ENCODE measurements at regions not wholly inside any gene's neighbourhood (a gene's known extent, or its start where the extent isn't known, plus 50 kb on each side); places are given as distances from the start of the nearest gene placed in this dataset.

- no peak overlapping the region for H3K27ac Mint-ChIP-seq
- WGBS (ENCODE audit: insufficient coverage): 81% methylated on average over 2 of the region's 9 CpGs
- no peaks in the 10 kb centered on the region for H3K36me3 Mint-ChIP-seq
- no peaks in the 10 kb centered on the region for H3K4me1 Mint-ChIP-seq
- H3K27me3 Mint-ChIP-seq: peaks cover 4 to 9% of the 10 kb centered on the region in 2 donors
- H3K9me3 Mint-ChIP-seq: no peaks in the 10 kb centered on the region
- no peak overlapping the region for H3K4me3 ChIP-seq (ENCODE audit: control insufficient read depth in 1 of 2, extremely low read depth in 1 of 2, low read length in 1 of 2)
- peaks cover 0 to 6% of the 10 kb centered on the region in 2 experiments for H3K27me3 ChIP-seq (replicated peaks in 1 of 2; ENCODE audit: control insufficient read depth in 2 of 2, extremely low read depth in 1 of 2, insufficient read depth in 2 of 2, low read length in 1 of 2)
- ATAC-seq (replicated peaks in 1 of 4) (no peak), DNase-seq (no peak)
- CTCF ChIA-PET: no interaction called here
- H3K27ac ChIP-seq (ENCODE audit: low read length): no peak overlapping the region
- no peak overlapping the region for H3K4me3 Mint-ChIP-seq
- no peaks in the 10 kb centered on the region for H3K9me3 ChIP-seq
- POLR2A ChIA-PET: no interaction called here
- H3K4me1 ChIP-seq (ENCODE audit: control insufficient read depth in 1 of 2, extremely low read depth in 1 of 2, insufficient read depth in 2 of 2, low read length in 2 of 2): no peaks in the 10 kb centered on the region
- no peaks in the 10 kb centered on the region for H3K36me3 ChIP-seq (ENCODE audit: control insufficient read depth in 2 of 2, extremely low read depth in 1 of 2, insufficient read depth in 1 of 2, low read length in 1 of 2)
These were observed 95.7 kb upstream of the VANGL1 start for GRCh38 chr1:115545791-115546733.

GRCh38 chr1:115545096-115545720 lies 96.6 kb upstream of the VANGL1 start:
- Mint-ChIP-seq H3K9me3 (no peaks in the 10 kb centered on the region), H3K36me3 (no peaks in the 10 kb centered on the region), H3K4me3 (no peak overlapping the region), H3K27ac (no peak overlapping the region), H3K4me1 (no peaks in the 10 kb centered on the region), H3K27me3 (peaks cover 0 to 9% of the 10 kb centered on the region in 2 donors)
- 74% methylated on average over 14 of the region's 15 CpGs for WGBS (ENCODE audit: insufficient coverage)
- Histone ChIP-seq H3K36me3 (ENCODE audit: control insufficient read depth in 2 of 2, extremely low read depth in 1 of 2, insufficient read depth in 1 of 2, low read length in 1 of 2) (no peaks in the 10 kb centered on the region), H3K4me3 (ENCODE audit: control insufficient read depth in 1 of 2, extremely low read depth in 1 of 2, low read length in 1 of 2) (no peak overlapping the region), H3K27me3 (replicated peaks in 1 of 2; ENCODE audit: control insufficient read depth in 2 of 2, extremely low read depth in 1 of 2, insufficient read depth in 2 of 2, low read length in 1 of 2) (peaks cover 0 to 7% of the 10 kb centered on the region in 2 experiments), H3K27ac (ENCODE audit: low read length) (no peak overlapping the region), H3K4me1 (ENCODE audit: control insufficient read depth in 1 of 2, extremely low read depth in 1 of 2, insufficient read depth in 2 of 2, low read length in 2 of 2) (no peaks in the 10 kb centered on the region), H3K9me3 (no peaks in the 10 kb centered on the region)
- POLR2A ChIA-PET: no interaction called here
- DNase-seq (no peak), ATAC-seq (replicated peaks in 1 of 4) (no peak)
- CTCF ChIA-PET: no interaction called here

- Histone ChIP-seq H3K9me3 (no peaks in the 10 kb centered on the region), H3K27ac (ENCODE audit: low read length) (no peak overlapping the region), H3K36me3 (ENCODE audit: control insufficient read depth in 2 of 2, extremely low read depth in 1 of 2, insufficient read depth in 1 of 2, low read length in 1 of 2) (no peaks in the 10 kb centered on the region), H3K27me3 (replicated peaks in 1 of 2; ENCODE audit: control insufficient read depth in 2 of 2, extremely low read depth in 1 of 2, insufficient read depth in 2 of 2, low read length in 1 of 2) (peaks cover 0 to 7% of the 10 kb centered on the region in 2 experiments), H3K4me1 (ENCODE audit: control insufficient read depth in 1 of 2, extremely low read depth in 1 of 2, insufficient read depth in 2 of 2, low read length in 2 of 2) (no peaks in the 10 kb centered on the region), H3K4me3 (ENCODE audit: control insufficient read depth in 1 of 2, extremely low read depth in 1 of 2, low read length in 1 of 2) (no peak overlapping the region)
- ChIA-PET CTCF (no interaction called here), POLR2A (no interaction called here)
- H3K27ac Mint-ChIP-seq: no peak overlapping the region
- no peak overlapping the region for H3K4me3 Mint-ChIP-seq
- no peaks in the 10 kb centered on the region for H3K36me3 Mint-ChIP-seq
- no peak for DNase-seq
- no peak for ATAC-seq (replicated peaks in 1 of 4)
- H3K4me1 Mint-ChIP-seq: no peaks in the 10 kb centered on the region
- H3K27me3 Mint-ChIP-seq: peaks cover 0 to 6% of the 10 kb centered on the region in 2 donors
- WGBS (ENCODE audit: insufficient coverage): 78% methylated on average over 2 of the region's 4 CpGs
- peaks cover 0 to 5% (median 0%) of the 10 kb centered on the region in 3 donors for H3K9me3 Mint-ChIP-seq
These were observed 97.6 kb upstream of the VANGL1 start for GRCh38 chr1:115544131-115544530.

- peaks cover 0 to 5% (median 0%) of the 10 kb centered on the region in 3 donors for H3K9me3 Mint-ChIP-seq
- POLR2A ChIA-PET: no interaction called here
- Histone ChIP-seq H3K9me3 (no peaks in the 10 kb centered on the region), H3K4me1 (ENCODE audit: control insufficient read depth in 1 of 2, extremely low read depth in 1 of 2, insufficient read depth in 2 of 2, low read length in 2 of 2) (no peaks in the 10 kb centered on the region), H3K36me3 (ENCODE audit: control insufficient read depth in 2 of 2, extremely low read depth in 1 of 2, insufficient read depth in 1 of 2, low read length in 1 of 2) (no peaks in the 10 kb centered on the region), H3K27me3 (replicated peaks in 1 of 2; ENCODE audit: control insufficient read depth in 2 of 2, extremely low read depth in 1 of 2, insufficient read depth in 2 of 2, low read length in 1 of 2) (peaks cover 0 to 7% of the 10 kb centered on the region in 2 experiments), H3K4me3 (ENCODE audit: control insufficient read depth in 1 of 2, extremely low read depth in 1 of 2, low read length in 1 of 2) (no peak overlapping the region), H3K27ac (ENCODE audit: low read length) (no peak overlapping the region)
- no CpG with 5 or more reads among the region's 2 CpGs for WGBS (ENCODE audit: insufficient coverage)
- ATAC-seq (replicated peaks in 1 of 4): no peak
- H3K27ac Mint-ChIP-seq: no peak overlapping the region
- H3K4me1 Mint-ChIP-seq: no peaks in the 10 kb centered on the region
- no peak overlapping the region for H3K4me3 Mint-ChIP-seq
- CTCF ChIA-PET: no interaction called here
- peaks cover 0 to 5% of the 10 kb centered on the region in 2 donors for H3K27me3 Mint-ChIP-seq
- DNase-seq: no peak
- H3K36me3 Mint-ChIP-seq: no peaks in the 10 kb centered on the region
These were observed 98.5 kb upstream of the VANGL1 start for GRCh38 chr1:115543247-115543646.

GRCh38 chr1:115539736-115540135 lies 102.0 kb upstream of the VANGL1 start:
- no peak for DNase-seq
- no CpG with 5 or more reads among the region's 3 CpGs for WGBS (ENCODE audit: insufficient coverage)
- H3K9me3 ChIP-seq: no peaks in the 10 kb centered on the region
- Mint-ChIP-seq H3K27me3 (peaks cover 0 to 3% of the 10 kb centered on the region in 2 donors), H3K4me3 (no peak overlapping the region), H3K9me3 (peaks cover 0 to 5% (median 0%) of the 10 kb centered on the region in 3 donors), H3K4me1 (no peaks in the 10 kb centered on the region), H3K27ac (no peak overlapping the region), H3K36me3 (no peaks in the 10 kb centered on the region)
- no peak overlapping the region for H3K4me3 ChIP-seq (ENCODE audit: control insufficient read depth in 1 of 2, extremely low read depth in 1 of 2, low read length in 1 of 2)
- ATAC-seq (replicated peaks in 1 of 4): no peak
- ChIA-PET CTCF (no interaction called here), POLR2A (no interaction called here)
- H3K36me3 ChIP-seq (ENCODE audit: control insufficient read depth in 2 of 2, extremely low read depth in 1 of 2, insufficient read depth in 1 of 2, low read length in 1 of 2): no peaks in the 10 kb centered on the region
- H3K27me3 ChIP-seq (replicated peaks in 1 of 2; ENCODE audit: control insufficient read depth in 2 of 2, extremely low read depth in 1 of 2, insufficient read depth in 2 of 2, low read length in 1 of 2): peaks cover 0 to 4% of the 10 kb centered on the region in 2 experiments
- no peak overlapping the region for H3K27ac ChIP-seq (ENCODE audit: low read length)
- no peaks in the 10 kb centered on the region for H3K4me1 ChIP-seq (ENCODE audit: control insufficient read depth in 1 of 2, extremely low read depth in 1 of 2, insufficient read depth in 2 of 2, low read length in 2 of 2)

GRCh38 chr1:115539061-115539460 lies 102.7 kb upstream of the VANGL1 start:
- Mint-ChIP-seq H3K27me3 (peaks cover 0 to 3% of the 10 kb centered on the region in 2 donors), H3K27ac (no peak overlapping the region), H3K4me3 (no peak overlapping the region), H3K36me3 (no peaks in the 10 kb centered on the region), H3K4me1 (no peaks in the 10 kb centered on the region), H3K9me3 (peaks cover 0 to 5% (median 0%) of the 10 kb centered on the region in 3 donors)
- ChIA-PET POLR2A (no interaction called here), CTCF (no interaction called here)
- peaks cover 0 to 4% of the 10 kb centered on the region in 2 experiments for H3K27me3 ChIP-seq (replicated peaks in 1 of 2; ENCODE audit: control insufficient read depth in 2 of 2, extremely low read depth in 1 of 2, insufficient read depth in 2 of 2, low read length in 1 of 2)
- WGBS (ENCODE audit: insufficient coverage): 67% methylated on average over 3 of the region's 7 CpGs
- no peaks in the 10 kb centered on the region for H3K4me1 ChIP-seq (ENCODE audit: control insufficient read depth in 1 of 2, extremely low read depth in 1 of 2, insufficient read depth in 2 of 2, low read length in 2 of 2)
- no peak for DNase-seq
- H3K4me3 ChIP-seq (ENCODE audit: control insufficient read depth in 1 of 2, extremely low read depth in 1 of 2, low read length in 1 of 2): no peak overlapping the region
- no peaks in the 10 kb centered on the region for H3K9me3 ChIP-seq
- no peak for ATAC-seq (replicated peaks in 1 of 4)
- no peaks in the 10 kb centered on the region for H3K36me3 ChIP-seq (ENCODE audit: control insufficient read depth in 2 of 2, extremely low read depth in 1 of 2, insufficient read depth in 1 of 2, low read length in 1 of 2)
- H3K27ac ChIP-seq (ENCODE audit: low read length): no peak overlapping the region
